ENCODE measurements at regions not wholly inside any gene's neighbourhood (a gene's known extent, or its start where the extent isn't known, plus 50 kb on each side); places are given as distances from the start of the nearest gene placed in this dataset.
"Not testable (repeated sequence)": the region's sequence is repeated elsewhere in the genome, so short reads cannot be mapped to it uniquely, and the experiment has no call there.

DNA sequence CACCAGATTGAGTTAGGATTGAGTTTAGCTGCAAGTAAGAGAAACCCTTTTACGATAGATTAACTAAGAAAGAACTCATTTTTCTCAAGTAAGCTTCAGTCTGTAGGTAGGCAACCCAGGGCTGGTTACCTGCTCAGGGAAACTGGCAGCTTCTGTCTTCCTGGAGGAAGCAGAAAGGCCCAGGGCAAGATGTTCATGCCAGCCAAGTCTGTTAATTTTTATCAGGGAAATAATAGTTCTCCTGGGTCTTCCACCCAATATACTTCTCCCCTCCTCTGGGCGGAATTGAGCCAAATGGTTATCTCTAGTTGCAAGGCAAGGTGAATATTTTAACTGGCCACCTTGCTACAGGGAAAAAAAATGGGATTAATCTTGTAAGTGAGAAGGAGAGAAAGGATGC, 98.2 kb downstream of the UTRN start:
- Histone ChIP-seq H3K4me2 (ENCODE audit: low read length) (no peak overlapping the region), H3K4me3 (ENCODE audit: low read length) (no peak overlapping the region), H3K4me1 (ENCODE audit: insufficient read depth, low read length) (no peaks in the 10 kb centered on the region), H3K9me3 (ENCODE audit: low read length) (no peaks in the 10 kb centered on the region), H4K20me1 (ENCODE audit: low read length) (no peaks in the 10 kb centered on the region), H3K27ac (ENCODE audit: low read length) (no peak overlapping the region), H3K9ac (ENCODE audit: low read length) (no peak overlapping the region), H3F3A (ENCODE audit: low read length, unreplicated experiment) (no peaks in the 10 kb centered on the region), H3K27me3 (ENCODE audit: low read length) (no peaks in the 10 kb centered on the region), H3K36me3 (ENCODE audit: low read depth, low read length) (no peaks in the 10 kb centered on the region; the same call in 1 of the 2 replicates), H3K9me2 (replicated peaks; ENCODE audit: low read length) (no peaks in the 10 kb centered on the region), H3K79me2 (ENCODE audit: low read length) (0 out of 2 replicates have a peak, but pooled peaks cover 5% of the 10 kb centered on the region), H2AFZ (ENCODE audit: low read length) (no peak overlapping the region)
- TF ChIP-seq CTCF (conservative IDR thresholded peaks at IDR 0.05; ENCODE audit: low read depth, low read length) (no peak), EZH2phosphoT487 (IDR thresholded peaks at IDR 0.05; ENCODE audit: borderline replicate concordance, low read length) (no peak), EZH2 (IDR thresholded peaks at IDR 0.05; ENCODE audit: low read length, unreplicated experiment) (no peak)
- DNase-seq (no peak), ATAC-seq (no peak)
- no TSS peak for BruUV-seq (replicated peaks)
- intact Hi-C loops (cut with micrococcal nuclease), result no loop called here
- POLR2A ChIA-PET (ENCODE audit: unreplicated experiment), result no interaction called here
- CTCF ChIA-PET, result no interaction called here

DNA sequence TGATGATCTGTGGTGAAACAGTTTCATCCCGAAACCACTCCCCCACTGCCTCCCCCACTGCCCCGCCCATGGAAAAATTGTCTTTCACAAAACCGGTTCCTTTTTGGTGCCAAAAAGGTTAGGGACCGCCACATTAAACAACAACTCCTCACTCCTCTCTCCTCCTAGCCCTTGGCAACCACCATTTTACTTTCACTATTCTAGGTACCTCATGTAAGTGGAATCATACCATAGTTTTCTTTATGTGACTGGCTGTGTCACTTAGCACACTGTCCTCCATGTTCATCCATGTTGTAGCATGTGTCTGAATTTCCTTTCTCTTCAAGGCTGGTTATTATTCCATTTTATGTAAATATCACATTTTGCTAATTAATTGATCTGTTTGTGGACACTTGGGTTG, 99.3 kb downstream of the UTRN start:
- TF ChIP-seq CTCF (conservative IDR thresholded peaks at IDR 0.05; ENCODE audit: low read depth, low read length), result no peak
- no peak for TF ChIP-seq EZH2phosphoT487 (IDR thresholded peaks at IDR 0.05; ENCODE audit: borderline replicate concordance, low read length)
- TF ChIP-seq EZH2 (IDR thresholded peaks at IDR 0.05; ENCODE audit: low read length, unreplicated experiment), result no peak
- no peaks in the 10 kb centered on the region for H4K20me1 ChIP-seq (ENCODE audit: low read length)
- H3K9me3 ChIP-seq (ENCODE audit: low read length), result no peaks in the 10 kb centered on the region
- no peaks in the 10 kb centered on the region for H3F3A ChIP-seq (ENCODE audit: low read length, unreplicated experiment)
- no peaks in the 10 kb centered on the region; the same call in 1 of the 2 replicates for H3K36me3 ChIP-seq (ENCODE audit: low read depth, low read length)
- no peak overlapping the region for H3K9ac ChIP-seq (ENCODE audit: low read length)
- ATAC-seq, result no peak
- H3K4me3 ChIP-seq (ENCODE audit: low read length), result no peak overlapping the region
- no peaks in the 10 kb centered on the region for H3K9me2 ChIP-seq (replicated peaks; ENCODE audit: low read length)
- no TSS peak for BruUV-seq (replicated peaks)
- H3K4me2 ChIP-seq (ENCODE audit: low read length), result no peak overlapping the region
- ChIA-PET CTCF (no interaction called here), POLR2A (ENCODE audit: unreplicated experiment) (no interaction called here)
- 0 out of 2 replicates have a peak, but pooled peaks cover 5% of the 10 kb centered on the region for H3K79me2 ChIP-seq (ENCODE audit: low read length)
- H3K27ac ChIP-seq (ENCODE audit: low read length), result no peak overlapping the region
- H3K27me3 ChIP-seq (ENCODE audit: low read length), result no peaks in the 10 kb centered on the region
- no peaks in the 10 kb centered on the region for H3K4me1 ChIP-seq (ENCODE audit: insufficient read depth, low read length)
- H2AFZ ChIP-seq (ENCODE audit: low read length), result no peak overlapping the region
- DNase-seq, result no peak
- intact Hi-C loops (cut with micrococcal nuclease), result no loop called here

DNA sequence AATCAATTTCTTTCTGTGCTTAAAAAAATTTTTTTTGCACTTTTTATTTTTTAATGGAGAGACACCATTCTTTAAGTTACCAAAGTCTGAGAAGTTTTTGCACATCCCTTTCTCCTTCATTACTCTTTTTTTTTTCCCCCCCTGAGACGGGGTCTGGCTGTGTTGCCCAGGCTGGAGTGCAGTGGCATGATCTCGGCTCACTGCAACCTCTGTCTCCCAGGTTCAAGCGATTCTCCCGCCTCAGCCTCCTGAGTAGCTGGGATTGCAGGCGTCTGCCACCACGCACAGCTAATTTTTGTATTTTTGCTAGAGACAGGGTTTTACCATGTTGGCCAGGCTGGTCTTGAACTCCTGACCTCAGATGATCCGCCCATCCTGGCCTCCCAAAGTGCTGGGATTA, 104.3 kb downstream of the UTRN start:
- H3K27ac ChIP-seq (ENCODE audit: low read length); intact Hi-C loops (cut with micrococcal nuclease); H4K20me1 ChIP-seq (ENCODE audit: low read length); BruUV-seq (replicated peaks); H3K27me3 ChIP-seq (ENCODE audit: low read length); H3K4me3 ChIP-seq (ENCODE audit: low read length); H2AFZ ChIP-seq (ENCODE audit: low read length); H3K4me2 ChIP-seq (ENCODE audit: low read length); H3K9ac ChIP-seq (ENCODE audit: low read length); H3K4me1 ChIP-seq (ENCODE audit: insufficient read depth, low read length); H3K9me2 ChIP-seq (replicated peaks; ENCODE audit: low read length); DNase-seq; POLR2A ChIA-PET (ENCODE audit: unreplicated experiment); H3K9me3 ChIP-seq (ENCODE audit: low read length); H3K79me2 ChIP-seq (ENCODE audit: low read length); ATAC-seq; CTCF ChIA-PET; H3K36me3 ChIP-seq (ENCODE audit: low read depth, low read length); H3F3A ChIP-seq (ENCODE audit: low read length, unreplicated experiment): not testable (repeated sequence)

Measured in PC-3 (cell line).